Stimulated activated CD4-positive, alpha-beta T cell treated with anti-CD3 and anti-CD28 coated beads, Interleukin-2, amount 100 ng/mL, for 4 hours (primary cell): ENCODE measurements at regions not wholly inside any gene's neighbourhood (a gene's known extent, or its start where the extent isn't known, plus 50 kb on each side); places are given as distances from the start of the nearest gene placed in this dataset.

Experiments
- DNase-seq: peaks from one replicate; pipeline ENCODE4 v3.0.0-alpha.2; 2020; ENCODE audit warnings: low read depth

DNA sequence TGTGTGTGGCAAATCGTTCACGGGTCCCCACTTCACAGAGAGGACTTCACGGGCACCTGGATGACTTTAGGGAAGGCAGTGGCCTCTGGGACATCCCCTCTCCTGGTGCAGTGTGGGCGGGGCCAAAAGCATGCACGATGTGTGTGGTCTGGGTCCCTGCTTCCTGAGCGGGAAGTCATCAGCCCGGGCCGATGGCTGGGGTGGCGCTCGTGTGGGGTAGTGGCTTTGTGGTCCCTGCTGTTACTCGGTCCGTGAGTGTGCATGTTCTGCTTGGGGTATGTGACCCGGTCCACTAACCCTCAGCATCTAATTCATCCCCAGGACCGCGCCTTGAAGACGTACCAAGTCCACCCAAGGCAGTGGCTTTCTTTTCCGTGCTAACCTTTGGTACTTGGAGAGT lies 142.5 kb upstream of the RTL1 start:
- DNase-seq = no peak

DNA sequence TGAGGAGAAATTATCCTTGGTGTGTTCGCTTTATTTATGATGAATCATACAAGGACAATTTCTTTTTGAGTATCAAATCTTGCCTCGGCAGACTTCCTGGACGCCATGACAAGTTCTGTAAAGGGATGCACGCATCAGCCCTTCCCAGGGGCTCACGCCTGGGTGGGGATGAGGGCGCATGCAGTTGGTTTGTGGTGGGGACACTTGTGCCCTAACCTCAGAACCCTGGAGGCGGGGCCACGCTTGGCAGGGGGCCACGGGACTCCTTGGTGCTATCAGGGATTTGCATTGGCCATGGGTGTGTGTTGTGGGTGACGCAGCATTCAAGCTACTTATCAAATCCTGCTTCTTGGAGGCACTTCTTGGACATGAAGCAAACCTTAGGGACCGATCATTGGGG lies 143.8 kb upstream of the RTL1 start:
- DNase-seq = no peak

DNA sequence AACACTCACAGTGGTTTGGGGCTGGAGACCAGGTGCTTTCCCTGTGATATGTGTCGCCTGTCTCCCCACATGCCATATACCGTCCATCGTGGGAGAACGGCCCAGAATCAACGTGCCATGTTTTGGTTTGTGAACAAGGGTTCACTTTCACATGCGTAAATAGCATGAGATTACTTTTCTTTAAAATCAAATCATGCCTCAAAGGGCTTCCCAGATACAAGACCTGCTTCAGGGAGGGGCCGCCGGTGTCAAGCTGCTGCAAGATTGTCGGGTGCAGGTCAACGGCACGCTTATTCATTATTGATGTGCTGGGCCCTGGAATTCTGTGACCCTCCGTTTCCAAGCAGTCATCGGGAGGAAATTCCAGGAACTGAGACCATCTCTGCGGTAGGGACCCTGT lies 145.2 kb upstream of the RTL1 start:
- no peak for DNase-seq

DNA sequence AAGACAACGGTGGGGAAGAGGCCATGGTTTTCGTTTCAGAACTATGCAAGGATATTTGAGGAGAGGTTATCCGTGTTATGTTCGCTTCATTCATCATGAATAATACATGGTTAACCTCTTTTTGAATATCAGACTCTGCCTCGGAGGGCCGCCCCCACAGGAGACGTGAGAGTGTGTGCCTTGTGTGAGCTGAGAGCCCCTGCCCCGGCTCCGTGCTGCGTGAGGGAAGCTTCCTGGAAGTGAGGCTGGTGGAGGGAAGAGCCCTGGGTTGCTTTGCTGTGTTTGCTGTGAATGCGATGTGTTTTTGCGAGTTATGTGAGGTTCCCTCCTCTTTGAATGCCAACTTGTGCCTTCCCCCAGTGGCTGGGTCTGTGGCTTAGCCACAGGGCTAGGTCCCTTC lies 146.0 kb upstream of the RTL1 start:
- DNase-seq = no peak

DNA sequence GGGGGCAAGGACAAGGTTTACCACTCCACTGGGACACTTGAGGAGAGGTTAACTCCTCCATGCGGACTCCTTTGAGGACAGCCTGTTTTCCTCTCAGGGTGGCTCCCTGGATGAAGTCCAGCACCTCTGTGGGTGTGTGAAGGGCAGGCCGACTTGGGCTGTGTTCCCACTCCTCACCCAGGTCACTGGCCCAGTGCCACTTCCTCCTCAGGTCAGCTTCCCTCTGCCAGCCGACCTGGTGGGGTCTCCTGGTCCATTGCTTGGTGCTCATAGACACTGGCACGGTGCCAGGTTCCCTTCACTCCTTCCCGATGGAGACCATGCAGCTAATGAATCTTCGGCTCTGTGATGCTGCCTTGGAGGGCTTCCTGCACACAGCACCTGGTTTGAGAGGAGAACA lies 146.4 kb upstream of the RTL1 start:
- DNase-seq = no peak

DNA sequence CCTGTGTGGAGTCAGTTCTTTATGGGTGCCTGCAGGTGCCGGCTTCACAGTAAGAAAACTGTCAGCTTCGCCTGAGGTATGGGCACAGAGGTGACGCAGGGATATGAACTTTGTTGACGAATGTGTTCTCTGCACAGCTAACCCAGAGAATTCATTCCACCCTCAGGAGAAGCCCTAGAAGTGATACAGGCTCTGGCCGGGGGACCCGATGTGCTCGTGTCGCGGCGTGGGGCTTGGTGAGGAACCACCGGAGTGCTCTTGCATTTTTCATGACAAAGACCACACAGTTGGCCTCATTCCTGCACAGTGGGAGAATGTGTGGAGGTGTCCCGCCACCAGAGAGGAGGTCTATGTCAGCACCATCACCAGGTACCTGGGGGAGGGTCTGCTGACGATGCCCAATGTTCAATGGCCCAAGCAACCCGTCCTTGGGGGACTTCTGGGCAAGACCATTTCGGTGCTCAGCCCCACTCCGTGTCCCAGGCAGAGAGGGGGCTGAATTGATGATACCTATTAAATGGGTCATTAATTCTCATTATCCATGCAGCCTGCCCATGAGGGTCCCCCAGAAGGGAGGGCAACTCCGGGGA lies 147.5 kb upstream of the RTL1 start:
- DNase-seq = no peak

DNA sequence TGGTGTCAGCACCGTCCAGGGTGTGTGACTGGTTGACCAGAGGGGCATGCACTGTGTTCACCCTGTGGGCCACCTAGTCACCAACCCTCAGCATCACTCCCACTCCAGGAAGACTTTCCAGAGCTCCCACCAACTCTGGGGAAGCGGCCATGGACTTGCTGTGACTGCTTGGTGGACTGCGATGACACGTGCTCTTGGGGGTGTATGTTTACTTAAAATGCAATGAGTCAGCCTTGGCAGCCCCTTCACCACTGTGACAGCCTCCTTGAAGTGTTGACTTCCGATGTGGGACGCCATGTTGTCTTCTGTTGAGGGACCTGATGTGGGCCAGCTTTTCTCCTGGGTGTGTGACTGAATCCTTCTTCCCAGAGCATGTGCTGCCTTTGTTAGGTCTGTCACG lies 151.1 kb upstream of the RTL1 start:
- DNase-seq = no peak

DNA sequence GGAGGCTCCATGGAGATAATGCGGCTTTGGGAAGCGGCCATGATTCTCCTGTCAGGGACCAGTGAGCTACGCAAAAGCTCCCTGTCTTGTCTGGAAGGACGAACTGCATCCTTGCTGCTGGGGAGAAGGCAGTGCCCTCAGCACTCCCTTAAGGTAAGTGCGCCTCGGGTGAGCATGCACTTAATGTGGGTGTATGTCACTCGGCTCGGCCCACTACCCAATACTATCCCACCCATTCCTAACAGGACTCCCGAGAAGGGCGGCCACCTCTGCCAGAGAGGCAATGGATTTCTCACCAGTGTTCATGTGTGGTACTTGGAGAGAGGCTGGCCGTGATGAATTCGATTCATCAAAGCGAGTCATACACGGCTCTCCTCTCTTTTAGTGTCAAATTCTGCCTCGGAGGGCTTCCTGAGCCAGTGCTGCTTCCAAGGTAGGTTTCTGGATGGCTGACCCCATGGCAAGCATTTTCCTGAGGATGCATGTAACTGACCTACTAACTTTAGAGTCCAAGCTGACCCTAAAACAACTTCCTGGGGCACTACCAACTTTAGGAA lies 151.7 kb upstream of the RTL1 start:
- DNase-seq = no peak

DNA sequence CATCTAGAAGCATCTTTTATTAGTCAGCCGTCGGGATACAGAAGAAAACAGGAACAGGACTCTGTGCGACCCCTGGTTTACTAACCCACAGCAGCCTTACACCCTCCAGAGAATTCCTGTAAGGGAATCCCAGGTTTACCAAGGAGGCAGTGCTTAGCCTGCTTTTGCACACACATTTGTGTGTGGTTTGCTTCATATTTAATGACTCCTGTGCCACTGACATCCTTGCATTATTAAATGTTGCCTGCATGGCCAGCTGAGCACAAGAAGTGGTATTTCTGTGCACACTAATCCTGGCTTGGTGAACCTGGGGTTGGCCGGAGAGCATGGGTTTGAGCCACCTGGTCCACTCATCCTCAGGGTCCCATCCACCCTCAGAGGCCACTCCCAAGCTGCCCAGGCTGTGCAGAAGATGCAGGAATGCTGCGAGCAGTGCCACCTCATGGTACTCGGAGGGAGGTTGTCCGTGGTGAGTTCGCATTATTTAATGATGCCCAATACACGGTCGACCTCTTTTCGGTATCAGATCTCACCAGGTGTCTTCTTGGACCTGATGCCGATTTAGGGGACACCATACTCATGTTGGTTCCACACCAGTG lies 152.4 kb upstream of the RTL1 start:
- DNase-seq = no peak

DNA sequence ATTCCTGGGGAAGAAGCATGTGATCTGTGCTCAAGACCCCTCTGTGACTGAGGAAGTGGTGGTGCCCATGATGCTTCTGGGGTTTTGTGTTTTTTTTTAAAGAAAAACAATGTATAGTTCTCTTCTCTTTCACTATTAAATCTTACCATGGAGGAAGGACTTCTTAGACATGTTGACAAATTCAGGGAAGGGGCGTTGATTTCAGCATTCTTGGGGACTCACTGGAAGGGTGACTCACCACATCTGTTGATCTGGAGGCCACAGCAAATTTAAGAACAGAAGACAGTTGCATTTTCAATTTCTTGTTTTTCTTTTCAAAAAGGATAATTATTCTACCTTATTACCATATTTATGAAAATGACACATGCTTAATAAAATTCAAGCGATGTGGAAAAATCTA lies 152.9 kb upstream of the RTL1 start:
- no peak for DNase-seq

DNA sequence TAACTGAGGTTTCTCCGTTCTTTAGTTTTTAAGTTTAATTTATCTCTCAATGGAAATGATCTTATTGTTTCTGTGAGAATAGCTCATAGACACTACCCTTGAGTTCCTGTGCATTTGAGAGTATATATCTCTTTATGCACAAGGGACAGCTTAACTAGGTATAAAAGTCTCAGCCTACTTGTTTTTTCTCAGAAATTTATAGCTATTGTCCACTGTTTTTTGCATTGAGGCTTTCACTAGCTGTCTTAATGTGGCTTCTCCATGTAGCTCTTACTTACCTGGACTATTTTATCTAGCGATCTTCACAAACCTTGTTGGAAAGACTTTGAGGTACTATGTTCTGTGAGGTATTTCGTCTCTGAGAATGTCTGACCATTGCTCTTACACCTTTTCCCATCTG lies 153.9 kb upstream of the RTL1 start:
- DNase-seq = no peak

DNA sequence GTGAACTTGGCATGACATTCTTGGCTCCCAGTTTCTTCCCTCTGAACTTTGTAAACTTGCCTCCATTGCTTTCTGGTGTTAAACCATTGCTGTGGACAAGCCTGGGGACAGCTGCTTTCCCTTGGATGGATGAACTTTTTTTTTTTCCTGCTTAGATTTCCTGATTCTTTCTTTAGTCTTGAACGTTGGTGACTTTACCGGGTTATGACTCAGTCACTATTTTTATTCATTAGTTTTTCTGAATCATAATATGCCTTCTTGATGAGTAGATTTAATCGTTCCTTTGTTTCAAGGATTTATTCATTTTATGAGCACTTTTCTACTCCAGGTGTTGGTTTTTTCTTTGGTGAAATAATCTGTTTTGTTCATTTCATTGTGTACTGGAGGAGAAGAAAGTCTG lies 155.0 kb upstream of the RTL1 start:
- no peak for DNase-seq

DNA sequence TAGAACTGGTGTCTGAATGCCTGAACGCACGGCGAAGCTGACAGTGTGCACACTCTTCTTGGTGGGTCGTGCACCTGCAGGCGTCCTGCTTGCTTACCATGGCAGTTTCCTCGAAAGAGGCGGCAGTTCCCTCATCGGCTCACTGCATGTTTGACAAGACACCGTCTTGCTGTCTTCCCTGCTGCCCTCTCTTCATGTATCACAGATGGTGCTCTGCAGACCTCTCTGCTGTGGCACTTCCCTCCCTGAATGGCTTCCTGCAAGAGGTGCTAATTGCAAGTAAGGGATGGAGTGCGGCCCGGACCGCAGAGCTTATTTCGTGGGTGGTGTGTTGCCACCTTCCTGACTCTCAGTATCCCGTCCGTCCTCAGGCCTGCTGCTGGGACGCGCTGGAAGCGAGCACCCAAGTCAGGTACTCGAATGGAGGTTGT lies 156.7 kb upstream of the RTL1 start:
- no peak for DNase-seq

DNA sequence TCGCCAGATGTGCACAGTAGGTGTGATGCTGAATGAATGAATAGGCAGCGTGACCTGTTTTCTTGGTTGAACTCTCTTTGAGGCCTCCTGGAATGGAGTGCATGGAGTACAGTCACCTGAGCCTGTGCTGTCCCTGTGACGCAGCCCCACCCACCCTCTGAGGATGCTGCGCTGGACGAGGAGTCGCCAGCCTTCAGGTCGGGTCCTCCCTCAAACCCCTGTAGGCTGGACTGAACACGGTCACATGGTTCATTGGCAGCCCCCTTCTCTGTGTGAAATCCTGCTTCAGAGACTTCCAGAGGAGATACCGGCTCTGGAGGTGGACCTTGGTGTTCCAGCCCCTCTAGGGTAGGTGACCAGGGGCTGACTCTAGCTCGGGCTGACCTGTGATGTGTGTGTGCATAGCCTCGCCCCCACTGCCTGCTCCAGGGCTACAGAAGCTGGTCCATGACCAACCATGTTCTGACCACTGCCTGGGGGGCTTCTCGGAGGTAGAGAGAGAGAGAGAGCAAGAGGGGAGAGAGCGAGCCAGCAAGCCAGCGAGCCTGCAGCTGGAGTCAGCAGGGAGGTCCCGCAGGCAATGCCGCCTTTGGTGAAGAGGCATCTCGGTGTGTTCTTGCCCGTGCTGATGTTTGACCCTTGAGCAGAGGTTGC lies 158.0 kb upstream of the RTL1 start:
- DNase-seq = no peak

DNA sequence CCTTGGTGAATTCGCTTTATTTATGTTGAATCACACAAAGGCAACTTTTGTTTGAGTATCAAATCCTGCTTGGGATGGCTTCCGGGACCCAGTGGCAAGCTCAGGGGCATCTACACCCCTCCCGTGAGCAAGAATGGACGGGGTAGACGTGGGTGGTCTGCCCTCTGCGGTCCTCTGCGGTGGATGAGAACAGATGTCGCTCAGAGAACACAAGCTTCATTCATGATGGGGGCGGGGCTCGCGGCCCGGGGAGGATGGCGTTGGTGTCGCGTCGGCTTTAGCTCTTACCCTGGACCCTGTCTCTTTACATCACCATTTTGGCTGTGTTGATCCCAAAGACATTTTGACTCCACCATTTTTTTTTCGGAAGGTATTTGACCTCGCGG lies 158.5 kb upstream of the RTL1 start:
- no peak for DNase-seq

DNA sequence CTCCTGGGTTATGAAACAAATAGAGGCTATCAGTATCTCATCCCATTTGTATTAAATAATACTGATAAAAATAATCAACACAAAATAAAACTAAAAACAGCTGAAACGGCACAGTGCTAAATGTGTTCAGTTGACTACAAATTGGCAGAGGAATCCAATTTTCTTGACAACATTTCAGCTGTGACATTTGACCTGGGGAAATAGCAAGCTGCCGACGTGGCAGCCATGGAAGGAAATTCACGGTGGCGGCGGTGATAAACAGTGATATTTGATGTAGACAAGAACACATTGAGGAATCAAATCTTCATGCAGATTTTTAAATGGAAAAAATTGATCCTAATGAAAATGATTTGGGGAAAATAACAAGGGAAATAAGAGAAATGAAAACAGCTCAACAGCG lies 159.1 kb upstream of the RTL1 start:
- no peak for DNase-seq

DNA sequence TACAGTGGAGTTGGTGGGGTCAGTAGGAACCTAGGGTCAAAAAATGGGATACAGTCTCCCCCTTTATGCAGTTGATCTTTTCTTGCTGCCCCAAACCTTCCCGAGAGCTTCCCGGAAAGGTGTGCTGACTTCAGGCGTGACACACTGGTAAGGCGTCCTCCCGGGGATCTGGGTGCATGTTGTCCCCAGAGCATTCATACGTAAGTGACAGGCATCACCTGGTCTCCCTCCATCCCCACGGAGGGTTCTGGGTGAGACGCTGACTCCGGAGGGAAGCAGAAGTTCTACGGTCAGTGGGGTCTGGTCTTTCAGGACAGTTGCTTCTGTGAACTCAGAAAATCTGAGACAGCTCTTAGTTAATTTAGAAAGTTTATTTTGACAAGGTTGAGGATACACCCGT lies 159.6 kb upstream of the RTL1 start:
- DNase-seq = no peak

DNA sequence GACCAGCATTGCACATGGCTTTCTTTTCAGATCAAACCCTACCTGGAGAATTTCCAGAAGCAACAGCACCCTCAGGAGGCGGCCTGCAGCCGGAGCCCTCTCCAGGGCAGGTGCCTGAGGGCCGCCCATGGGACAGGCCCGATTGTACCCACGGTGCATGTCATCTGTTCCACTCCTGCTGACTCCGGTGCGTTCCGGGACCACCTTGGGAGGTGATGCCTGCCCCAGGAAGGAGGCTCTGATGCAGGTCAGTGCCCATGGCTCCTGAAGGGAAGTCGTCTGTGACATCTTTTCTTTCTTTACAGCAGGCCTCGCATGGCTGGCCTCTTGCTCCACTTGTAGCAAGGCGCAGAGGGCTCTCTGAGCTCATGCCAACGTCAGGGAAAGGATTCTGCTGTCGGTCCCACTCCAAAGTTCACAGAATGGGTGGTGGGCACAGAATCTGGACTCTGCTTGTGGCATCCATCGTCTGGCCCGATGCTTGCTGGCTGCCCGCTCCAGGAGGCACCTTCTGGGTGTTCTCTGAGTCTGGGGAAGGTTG lies 160.7 kb upstream of the RTL1 start:
- DNase-seq = no peak

DNA sequence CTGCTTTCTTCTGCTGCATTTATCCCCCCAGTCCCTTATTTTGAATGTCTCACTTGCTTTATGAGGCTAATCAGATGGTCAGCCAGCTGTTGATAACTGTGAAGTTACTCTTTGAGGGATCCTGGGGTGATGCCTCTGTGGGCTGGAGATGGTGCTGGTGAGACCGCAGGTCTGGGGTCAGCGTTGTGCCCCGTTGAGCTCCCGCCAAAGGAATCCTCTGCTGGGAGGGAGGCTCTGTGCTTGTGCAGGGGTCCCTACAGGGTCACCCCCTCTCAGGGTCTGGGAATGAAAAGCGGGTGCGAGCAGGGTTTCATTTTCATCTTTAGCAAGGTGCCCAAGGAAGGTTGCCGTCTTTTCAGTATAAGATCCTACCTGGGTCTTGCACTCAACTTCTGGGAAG lies 161.2 kb upstream of the RTL1 start:
- DNase-seq = no peak

DNA sequence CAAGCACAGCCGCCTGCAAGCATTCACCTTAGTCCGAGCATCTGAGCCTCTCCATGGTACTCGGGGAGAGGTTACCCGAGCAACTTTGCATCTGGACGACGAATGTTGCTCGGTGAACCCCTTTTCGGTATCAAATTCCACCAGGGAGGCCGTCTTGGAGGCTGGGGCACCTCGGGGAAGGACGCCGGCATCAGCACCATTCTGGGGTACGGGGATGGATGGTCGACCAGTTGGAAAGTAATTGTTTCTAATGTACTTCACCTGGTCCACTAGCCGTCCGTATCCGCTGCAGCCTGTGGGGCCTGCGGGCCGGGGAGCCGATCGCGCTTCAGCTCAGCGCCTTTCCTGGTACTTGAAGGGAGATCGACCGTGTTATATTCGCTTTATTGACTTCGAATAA lies 161.7 kb upstream of the RTL1 start:
- DNase-seq = no peak

DNA sequence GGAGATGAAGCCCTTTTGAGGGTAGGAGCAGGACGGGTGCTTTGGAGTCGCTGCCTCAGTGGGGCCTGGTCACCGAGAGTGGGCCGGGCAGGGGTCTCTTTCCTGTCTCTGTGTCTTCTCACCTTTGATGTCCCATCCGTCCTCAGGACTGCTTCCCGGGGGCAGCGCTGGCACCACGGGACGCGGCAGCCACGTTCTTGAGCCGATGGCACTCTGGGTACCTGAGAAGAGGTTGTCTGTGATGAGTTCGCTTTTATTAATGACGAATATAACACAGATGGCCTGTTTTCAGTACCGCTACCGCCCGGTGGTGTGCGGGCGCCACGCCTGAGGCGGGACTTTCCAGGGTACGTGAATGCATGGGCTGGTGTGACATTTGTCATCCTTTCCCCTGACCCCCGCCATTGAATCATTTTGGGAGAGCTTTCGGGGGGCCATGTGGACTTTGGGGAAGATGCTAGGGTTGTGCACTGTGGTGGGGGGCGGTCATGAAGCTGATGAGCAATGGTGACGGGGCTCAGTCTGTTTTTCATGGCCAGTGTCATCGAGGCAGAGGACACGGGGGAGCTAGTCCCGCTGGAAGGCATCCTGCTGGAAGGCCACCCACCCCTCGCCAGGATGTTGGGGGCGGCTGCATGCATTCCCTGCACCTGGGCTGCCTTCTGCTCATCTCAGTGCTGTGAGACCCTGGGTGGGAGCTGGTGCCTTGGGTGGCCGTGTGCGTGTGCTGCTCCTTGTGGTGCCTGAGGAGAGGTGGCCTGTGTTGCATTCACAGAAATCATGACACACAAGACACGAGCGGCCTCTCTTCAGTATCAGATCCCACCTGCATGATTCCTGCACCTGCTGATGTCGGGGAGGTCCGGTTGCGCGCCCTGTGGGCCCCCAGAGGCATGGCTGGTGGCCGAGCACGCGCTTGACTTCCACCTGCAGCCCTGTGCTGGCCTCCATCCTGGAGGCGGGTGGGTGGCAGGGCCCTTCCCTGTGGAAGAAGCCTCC lies 162.5 kb upstream of the RTL1 start:
- DNase-seq = no peak

DNA sequence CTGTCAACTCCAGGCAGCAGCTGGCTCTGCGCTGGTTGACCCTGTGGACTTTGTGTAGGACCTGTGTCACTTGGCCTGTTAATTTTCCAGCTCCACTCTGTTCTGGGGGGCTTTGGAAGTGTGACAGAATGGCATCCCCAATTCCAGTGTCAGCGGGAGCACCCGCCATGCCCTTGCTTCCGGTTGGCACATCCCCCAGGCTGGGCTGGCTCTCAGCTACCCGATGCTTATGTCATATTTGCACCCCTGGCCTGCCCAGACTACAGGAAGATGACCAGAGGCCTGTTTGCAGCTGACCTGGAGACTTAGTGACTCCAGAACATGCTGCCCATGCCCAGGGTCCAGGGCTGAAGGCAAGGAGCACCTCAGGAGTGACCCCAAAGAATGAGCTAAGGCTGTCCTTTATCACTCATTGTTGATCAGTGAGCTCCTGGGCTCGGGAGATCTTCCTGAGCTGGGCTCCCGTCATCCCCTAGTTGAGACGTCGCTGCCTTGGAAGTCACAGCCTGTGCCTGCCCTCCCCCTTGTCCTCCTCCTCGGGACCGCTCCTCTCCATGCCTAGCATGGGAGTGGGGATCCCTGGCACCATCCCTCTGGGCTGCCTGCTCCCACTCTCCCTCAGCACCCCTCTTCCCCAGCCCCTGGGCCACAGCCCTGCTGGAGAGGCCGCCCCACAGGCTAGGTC lies 163.4 kb upstream of the RTL1 start:
- DNase-seq = no peak
